DMS53 treated with DMSO at 0.1 percent for 48 hours (cell line): ENCODE measurements at regions not wholly inside any gene's neighbourhood (a gene's known extent, or its start where the extent isn't known, plus 50 kb on each side); places are given as distances from the start of the nearest gene placed in this dataset.
"Not testable (repeated sequence)": the region's sequence is repeated elsewhere in the genome, so short reads cannot be mapped to it uniquely, and the experiment has no call there.

ENCODE experiments used
- DNase-seq: peaks from one replicate; lab custom pipeline; 2025; ENCODE audit not compliant: unreplicated experiment; lab: John Stamatoyannopoulos, UW

GRCh38 chrX:55813150-55813549 lies 95.6 kb downstream of the RRAGB start:
- DNase-seq = no peak

DNA sequence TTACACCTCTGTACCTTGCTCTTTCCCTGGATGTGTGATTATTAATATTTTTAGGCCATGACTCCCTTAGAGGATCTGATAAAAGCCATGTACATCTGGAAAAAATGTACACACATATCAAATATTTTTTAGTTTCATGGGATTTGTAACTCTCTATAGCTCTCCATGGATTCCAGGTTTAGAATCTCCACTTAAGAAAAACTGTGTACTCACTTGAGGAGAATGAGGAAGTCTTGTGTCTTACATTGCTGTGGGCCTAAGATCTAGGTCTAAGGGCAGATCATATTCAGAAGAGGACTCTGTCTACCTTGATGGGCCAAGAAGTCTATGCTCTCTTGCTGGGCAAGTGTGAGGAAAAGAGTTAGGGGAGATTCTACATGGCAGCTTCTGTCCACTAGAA lies 98.0 kb downstream of the RRAGB start:
- no peak for DNase-seq

DNA sequence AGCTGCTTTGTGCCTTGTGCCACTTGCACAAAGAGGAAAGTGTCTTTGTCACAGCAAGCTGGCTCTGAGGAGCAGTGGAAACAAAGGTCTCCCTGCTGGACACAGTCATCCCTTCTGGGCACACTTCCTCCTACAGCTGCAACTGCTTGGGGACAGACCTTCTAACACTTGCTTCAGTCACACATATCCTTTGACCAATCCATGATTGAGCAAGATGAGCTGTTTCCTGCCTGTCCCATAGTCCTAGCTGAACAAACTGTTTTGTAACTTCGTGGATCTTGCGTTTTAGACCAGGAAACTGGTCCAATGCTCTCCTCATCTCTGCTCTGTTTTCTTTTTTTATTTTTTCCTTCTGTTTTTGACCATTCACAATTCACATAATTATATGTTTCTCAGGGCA lies 98.5 kb downstream of the RRAGB start:
- DNase-seq = no peak

DNA sequence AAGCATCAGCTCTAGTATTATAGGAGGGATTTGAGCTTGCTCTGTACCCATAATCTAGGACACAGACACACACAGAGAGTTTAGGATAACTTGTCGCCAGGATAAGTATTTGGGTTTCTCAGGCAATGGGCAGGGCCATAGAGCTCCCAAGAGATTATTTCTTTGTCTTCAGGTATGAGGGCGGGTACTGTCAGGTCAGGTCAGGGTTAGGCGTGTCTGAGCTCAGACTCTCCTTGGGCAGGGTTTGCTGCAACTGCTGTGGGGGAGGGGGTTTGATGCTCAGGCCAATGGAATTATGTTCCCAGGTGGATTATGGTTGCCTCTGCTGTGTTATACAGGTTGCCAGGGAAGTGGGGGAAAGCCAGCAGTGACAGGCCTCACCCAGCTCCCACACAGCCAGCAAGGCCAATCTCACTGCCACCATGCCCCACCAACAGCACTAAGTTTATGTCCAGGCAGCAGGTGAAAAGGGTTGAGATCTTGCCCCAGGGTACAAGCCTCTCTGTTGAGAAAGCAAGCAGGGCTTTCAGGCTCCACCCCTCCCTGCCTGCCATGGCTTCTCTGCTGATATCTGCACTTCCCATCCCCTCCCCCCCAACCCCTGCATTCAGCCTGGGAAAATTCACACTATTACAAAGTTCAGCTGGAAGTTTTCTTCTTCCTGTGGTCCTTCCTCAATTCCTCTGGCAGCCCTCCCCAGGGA lies 101.3 kb downstream of the RRAGB start:
- DNase-seq = no peak

GRCh38 chrX:55839485-55839884 lies 121.9 kb downstream of the RRAGB start:
- no peak for DNase-seq

GRCh38 chrX:55841962-55842752 lies 124.6 kb downstream of the RRAGB start:
- DNase-seq = no peak

DNA sequence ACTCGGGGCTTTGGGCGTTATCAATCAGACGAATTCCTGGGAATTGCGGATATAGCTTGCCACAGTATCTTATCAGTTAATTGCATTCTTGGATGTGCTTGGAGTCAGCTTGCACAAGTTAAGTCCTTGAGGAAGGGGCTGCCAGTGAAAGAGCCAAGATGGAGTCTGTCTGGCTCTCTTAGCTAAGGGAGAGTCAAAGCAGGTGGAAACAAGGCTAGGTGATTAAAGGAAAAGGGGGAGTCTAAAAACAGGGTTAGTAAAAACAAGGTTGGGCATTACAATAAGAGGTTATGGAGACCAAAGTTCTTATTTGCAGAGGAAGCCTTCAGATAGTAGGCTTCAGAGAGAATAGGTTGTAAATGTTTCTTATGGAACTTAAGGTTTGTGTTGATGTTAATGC lies 149.2 kb downstream of the RRAGB start:
- not testable (repeated sequence) for DNase-seq

GRCh38 chrX:55867181-55867651 lies 149.7 kb downstream of the RRAGB start:
- no peak for DNase-seq

DNA sequence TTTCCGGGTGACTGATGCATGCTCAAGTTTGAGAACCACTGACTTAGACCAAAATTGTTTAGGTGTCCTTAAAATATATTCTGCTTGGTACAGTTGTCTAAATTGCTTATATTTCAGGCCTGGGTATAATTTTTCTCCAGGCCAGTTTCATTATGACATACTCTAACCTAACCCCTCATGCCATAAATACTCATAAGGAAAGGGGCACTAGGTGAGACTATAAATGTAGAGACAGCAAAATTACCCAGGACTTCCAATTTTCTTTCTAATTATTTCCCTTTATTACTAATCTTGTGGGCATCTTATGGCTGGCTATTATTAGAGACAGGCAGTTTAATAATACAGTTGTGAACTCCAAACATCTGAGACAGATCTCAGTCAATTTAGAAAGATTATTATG lies 150.2 kb downstream of the RRAGB start:
- DNase-seq = no peak

- no peak for DNase-seq
Observed at GRCh38 chrX:55874807-55875206, 157.3 kb downstream of the RRAGB start.

DNA sequence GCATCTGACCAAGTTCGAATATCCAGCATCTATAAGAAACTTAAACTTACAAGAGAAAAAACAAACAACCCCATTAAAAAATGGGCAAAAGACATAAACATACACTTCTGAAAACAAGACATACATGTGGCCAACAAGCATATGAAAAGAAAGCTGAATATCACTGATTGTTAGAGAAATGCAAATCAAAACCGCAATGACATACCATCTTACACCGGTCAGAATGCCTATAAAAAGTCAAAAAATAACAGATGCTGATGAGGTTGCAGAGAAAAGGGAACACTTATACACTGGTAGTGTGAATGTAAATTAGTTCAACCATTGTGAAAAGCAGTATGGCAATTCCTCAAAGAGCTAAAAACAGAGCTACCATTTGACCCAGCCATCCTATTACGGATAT lies 166.0 kb downstream of the RRAGB start:
- DNase-seq = not testable (repeated sequence)

DNA sequence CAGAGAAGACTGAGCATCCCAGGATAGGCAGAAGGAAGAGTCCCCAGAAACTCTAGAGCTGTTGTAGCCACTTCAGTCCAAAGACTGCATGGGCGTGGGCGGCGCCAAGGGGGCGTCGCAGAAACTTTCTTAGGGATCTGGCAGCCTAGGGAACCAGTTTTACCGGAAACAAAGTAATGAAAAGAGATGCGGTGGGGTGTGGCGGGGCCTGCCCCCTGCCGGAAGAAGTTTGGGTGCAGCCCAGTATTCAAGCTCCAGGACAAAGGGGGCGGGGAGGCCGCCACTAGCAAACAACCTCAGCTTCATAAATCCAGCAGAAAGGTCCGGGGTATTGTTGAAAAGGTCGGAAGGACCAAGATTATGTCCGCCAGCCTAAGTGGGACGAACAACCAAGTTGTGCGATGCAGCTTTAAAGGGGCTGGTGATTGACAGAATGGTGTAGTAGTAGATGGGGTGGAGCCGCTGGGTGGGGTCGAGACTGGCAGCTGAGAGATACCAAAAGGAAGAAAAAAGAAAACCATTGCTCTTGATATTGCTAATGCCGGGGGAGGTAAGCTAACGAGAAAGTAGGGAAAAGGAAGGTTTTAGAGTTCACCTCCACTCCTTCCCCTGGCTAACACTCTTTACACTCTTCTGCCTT lies 190.5 kb downstream of the RRAGB start:
- DNase-seq = peak; percentile 19

DNA sequence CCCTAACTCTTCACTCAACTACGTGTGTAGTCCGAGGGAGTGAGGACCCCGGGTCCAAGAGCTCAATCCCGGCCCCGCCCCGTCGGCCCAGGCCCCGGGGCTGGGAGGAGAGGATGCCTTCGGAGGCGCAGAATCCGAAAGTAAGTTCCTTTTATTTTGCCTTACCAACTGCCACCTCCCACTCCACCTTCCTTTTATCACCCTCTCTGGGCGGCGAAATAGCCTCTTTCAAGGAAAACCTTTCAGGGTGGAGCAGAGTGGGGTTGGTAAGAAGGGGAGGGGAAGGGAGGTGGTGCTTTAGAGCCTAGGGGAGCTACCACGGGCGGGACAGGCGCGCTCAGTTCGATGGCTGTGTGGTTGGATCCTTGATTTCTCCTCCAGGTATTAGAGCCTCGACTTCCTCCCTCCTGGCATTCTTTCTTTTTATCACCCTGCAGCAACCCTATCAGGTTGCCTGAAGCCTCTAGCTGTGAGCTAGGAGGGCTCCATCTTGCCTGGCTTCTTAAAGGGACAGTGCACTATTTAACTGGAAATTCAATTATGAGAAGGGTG lies 191.2 kb downstream of the RRAGB start:
- DNase-seq = peak; percentile 8

- DNase-seq = peak; percentile 25
Observed at GRCh38 chrX:55919367-55920221, 202.0 kb downstream of the RRAGB start.

- DNase-seq = no peak
Observed at GRCh38 chrX:55924574-55924973, 207.0 kb downstream of the RRAGB start.

DNA sequence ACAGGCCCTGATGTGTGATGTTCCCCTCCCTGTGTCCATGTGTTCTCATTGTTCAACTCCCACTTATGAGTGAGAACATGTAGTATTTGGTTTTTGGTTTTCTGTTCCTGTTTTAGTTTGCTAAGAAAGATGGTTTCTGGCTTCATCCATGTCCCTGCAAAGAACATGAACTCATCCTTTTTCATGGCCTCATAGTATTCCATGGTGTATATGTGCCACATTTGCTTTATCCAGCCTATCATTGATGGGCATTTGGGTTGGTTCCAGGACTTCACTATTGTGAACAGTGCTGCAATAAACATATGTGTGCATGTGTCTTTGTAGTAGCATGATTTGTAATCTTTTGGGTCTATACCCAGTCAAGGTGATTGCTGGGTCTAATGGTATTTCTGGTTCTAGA lies 211.0 kb downstream of the RRAGB start:
- not testable (repeated sequence) for DNase-seq
